ENCODE measurements at regions not wholly inside any gene's neighbourhood (a gene's known extent, or its start where the extent isn't known, plus 50 kb on each side); places are given as distances from the start of the nearest gene placed in this dataset.
"Not testable (repeated sequence)": the region's sequence is repeated elsewhere in the genome, so short reads cannot be mapped to it uniquely, and the experiment has no call there.

DNA sequence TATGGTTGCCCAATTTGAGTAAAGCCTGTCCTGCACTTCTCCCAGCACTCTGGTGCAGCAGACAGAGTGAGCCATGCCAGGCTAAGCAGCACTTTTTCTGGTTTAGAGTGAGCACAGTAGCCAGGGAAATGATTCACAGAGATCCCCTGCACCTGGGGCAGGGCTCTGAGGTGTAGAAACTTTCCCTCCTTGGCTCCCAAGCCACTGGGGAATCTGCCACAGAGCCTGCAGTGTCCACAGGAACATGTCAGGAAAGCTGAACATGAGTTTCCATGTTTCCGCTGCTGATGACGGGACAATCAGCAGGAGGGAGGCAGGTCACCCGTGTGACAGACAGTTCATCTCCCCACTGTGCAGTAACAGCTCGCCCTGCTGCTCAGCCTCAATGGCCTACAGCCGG is 429.9 kb upstream of the B3GAT1 start:
- no peak for ATAC-seq

GRCh38 chr11:134841411-134841810 is 429.4 kb upstream of the B3GAT1 start:
- ATAC-seq: no peak

DNA sequence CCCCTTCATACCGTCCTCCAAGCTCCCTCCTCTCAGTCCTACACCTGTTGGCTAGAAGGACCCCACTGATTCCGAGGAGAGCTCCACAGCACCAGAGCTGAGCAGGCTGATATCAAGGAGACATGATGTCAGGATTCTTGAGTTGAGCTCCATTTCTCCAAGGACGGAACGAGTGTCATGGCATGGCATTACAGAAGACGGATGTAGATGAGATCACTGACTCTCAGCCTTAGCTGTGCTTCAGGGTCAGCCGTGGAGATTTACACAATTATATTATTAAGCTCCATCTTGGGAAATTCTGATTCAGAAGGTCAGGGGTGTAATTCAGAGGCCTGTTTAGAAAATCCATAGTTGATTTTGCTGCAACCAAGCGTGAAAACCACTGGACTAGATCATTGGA is 428.9 kb upstream of the B3GAT1 start:
- no peak for ATAC-seq

DNA sequence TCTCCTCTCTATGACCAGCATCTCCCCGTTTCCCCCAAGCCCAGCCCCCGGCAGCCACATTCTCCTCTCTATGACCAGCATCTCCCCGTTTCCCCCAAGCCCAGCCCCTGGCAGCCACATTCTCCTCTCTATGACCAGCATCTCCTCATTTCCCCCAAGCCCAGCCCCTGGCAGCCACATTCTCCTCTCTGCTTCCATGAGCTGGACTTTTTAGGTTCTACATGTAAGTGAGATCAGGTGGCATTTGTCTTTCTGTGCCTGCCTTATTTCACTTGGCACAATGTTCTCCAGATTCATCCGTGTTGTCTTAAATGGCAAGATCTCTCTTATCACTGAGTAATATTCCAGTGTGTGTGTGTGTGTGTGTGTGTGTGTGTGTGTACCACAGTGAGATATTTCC is 428.1 kb upstream of the B3GAT1 start:
- ATAC-seq: not testable (repeated sequence)

DNA sequence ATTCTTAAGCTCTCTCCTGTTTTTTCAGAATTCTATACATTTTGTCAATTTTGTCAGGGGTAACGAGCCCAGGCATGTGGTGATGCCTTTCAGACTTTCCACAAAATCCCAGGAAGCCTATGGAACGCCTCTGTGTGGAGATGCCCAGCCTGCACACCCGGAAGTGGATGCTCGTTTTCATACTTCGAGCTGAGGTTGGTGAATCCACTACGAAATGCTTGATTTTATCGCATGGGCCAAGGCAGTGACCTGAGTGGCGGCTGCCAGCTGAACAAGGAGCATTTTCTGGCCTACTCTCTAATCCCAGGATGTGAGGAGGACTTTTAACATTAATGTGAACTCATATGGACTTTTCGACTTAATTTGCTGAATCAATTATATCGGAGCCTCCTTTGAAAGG is 426.7 kb upstream of the B3GAT1 start:
- ATAC-seq: no peak

GRCh38 chr11:134837887-134838232 is 425.8 kb upstream of the B3GAT1 start:
- ATAC-seq: no peak

DNA sequence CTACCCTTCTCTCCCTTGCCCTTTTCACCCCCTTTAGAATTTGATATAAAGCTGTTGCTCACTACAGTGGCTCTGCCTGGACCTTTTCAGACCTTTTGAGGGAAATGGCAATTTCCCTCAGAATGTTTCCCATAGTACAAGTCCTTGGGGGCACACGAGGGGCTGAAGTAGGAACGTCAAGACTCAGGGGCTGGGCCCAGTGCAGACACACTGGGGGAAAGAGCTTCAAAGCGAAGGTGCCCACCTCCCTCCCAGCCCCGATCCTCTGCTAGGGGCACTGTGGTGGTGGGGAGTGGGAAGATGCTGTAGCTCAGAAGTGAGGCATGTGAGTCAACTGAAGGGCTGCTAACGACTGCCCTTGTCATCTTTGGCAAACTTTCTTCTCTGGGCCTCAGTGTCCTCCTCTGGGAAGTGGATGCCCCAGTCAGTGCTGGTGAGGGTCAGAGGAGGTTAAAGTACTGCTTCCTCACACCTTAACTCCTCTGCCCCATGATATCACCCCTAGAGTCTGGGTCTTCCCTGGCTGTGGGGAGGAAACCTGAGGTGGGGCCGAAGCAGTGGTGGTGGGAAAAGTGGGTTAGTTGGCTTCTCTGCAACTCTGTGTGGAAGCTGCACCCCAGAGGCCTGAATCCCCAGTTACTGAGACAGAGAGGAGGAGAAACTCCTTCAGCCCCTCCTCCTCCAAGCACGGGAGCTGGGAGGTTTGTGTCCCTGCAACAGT is 425.3 kb upstream of the B3GAT1 start:
- no peak for ATAC-seq

GRCh38 chr11:134836561-134836960 is 424.5 kb upstream of the B3GAT1 start:
- ATAC-seq: no peak

DNA sequence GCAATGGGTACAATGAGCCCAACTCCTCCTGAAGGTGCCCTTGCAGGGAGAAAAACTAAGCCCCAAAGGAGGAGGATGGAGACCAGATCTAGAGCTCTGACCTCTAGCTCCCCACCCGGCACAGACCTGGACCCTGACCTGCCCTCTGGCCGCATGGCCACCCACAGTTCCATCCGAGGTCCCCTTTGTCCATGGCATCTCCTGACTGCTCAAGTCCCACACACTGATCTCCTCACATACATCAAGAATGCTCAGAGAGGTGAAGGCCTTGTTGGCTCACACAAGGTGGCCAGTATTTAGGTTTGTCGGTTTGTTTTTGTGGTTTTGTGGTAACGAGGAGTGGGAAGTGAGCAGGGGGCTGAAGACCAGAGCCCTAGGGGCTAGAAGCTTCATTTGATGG is 423.5 kb upstream of the B3GAT1 start:
- ATAC-seq: no peak

GRCh38 chr11:134830312-134830711 is 418.3 kb upstream of the B3GAT1 start:
- ATAC-seq: no peak

- ATAC-seq: no peak
These were observed 411.9 kb upstream of the B3GAT1 start for GRCh38 chr11:134823970-134824369.

DNA sequence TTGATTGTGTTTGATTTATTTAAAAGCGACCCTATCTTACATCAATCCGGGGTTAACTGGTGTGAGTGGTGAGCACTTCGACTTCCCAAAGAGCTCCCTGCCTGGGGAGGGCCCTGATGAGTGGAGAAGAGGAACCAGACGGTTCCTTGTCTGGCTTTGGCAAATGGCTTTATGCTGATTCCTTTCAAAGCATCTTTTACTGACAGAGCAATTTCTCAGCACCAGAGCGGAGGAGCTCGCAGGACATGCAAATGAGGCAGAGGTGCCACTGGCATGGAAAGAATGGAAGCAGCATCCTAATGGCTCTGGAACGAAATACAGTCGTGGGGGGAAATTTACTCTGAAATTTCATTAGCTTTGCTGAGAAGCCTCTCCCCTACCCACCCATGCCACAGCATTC is 410.9 kb upstream of the B3GAT1 start:
- ATAC-seq: no peak

DNA sequence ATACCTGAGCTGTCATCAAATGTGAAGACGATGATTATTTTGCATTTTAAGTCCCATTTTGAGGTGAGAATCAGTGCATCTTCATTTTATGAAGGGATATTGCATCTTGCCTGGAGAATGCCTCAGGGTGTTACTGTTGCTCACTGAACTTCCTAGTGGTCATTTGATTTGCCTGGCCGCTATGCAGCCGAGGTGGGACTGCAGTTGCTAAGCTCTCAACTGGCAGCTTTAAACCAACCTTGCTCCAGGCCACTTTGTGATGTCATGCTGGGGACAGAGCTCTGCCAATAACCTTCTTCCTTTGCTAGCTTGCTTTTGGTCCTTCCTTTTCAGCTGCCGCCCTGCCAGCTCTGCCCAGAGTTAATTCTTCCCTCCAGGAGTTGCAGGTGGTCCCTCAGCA is 409.4 kb upstream of the B3GAT1 start:
- no peak for ATAC-seq

DNA sequence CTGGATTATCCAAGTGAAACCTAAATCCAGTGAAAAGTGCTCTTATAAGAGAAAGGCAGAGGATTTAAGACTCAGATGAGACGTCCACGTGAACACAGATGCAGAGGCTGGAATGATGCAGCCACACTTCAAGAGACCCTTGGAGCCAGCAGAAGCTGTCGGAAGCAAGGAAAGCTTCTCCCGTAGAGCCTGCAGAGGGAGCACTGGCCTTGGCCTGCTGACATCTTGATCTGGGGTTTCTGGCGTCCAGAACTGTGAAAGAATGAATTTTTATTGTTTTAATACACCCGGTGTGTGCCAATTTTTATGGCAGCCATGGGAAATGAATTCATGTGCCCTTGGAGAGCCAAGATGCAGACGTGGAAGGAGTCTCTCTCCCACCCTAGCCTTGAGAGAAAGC is 407.0 kb upstream of the B3GAT1 start:
- ATAC-seq: no peak

- no peak for ATAC-seq
These were observed 406.5 kb upstream of the B3GAT1 start for GRCh38 chr11:134818516-134818915.

DNA sequence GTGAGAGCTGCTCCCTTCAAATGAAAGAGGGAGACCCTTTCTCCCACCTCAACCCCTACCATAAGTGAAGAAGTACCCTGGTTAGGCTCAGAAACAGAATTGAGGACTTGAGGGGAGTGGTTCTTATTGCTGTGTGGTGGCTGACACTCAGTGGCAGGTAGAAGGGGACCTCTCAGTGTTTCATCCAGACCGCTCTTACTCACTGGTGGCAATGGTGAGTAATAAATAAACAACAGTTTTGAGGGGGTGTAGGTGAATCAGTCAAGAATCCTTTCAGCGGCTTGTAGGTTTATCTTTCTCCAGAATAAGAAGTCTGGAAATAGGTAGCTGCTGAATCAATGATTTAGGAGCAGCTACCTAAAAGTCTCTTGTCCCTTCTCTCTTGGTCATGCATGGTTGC is 403.4 kb upstream of the B3GAT1 start:
- ATAC-seq: no peak

GRCh38 chr11:134807997-134808396 is 396.0 kb upstream of the B3GAT1 start:
- ATAC-seq: no peak

- no peak for ATAC-seq
These were observed 390.6 kb upstream of the B3GAT1 start for GRCh38 chr11:134802598-134802997.

DNA sequence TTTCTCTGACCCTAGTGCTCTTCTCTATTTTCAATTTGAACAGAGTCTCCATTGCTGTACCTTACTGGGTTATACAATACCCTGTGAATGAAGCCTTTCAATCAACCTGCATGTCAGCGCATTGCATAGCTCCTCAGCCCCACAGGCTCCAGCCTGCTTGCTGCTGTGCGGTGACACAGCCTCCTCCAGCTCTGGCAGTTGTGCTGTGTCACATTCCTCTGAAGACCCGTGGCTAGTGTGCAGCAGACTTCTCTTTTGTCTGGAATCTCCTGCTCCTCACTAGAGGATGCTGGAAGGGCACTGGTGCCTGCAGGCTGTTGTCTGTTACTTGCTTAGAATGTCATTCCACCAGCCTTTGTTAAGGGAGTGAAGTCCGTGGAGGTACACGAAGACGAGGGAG is 390.1 kb upstream of the B3GAT1 start:
- ATAC-seq: no peak

DNA sequence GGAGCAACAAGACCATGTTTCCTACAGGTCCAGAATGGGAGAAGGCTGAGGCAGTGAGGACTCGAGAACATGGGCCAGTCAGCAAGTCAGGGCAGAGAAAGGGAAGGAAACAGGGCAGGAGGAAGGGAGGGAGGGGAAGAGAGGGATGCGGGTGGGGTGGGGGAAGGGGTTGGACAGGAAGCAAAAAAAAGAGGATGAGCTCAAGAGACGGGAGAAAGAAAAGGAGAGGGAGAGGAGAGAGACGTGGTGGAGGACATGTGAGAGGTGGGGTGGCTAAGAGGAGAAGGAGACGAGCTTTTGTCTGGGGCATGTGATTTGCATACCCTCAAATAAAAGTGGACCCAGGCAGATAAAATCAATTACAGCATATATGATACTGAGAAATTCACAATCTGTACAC is 389.5 kb upstream of the B3GAT1 start:
- no peak for ATAC-seq

GRCh38 chr11:134800826-134801225 is 388.8 kb upstream of the B3GAT1 start:
- no peak for ATAC-seq

- no peak for ATAC-seq
These were observed 388.1 kb upstream of the B3GAT1 start for GRCh38 chr11:134800130-134800529.

GRCh38 chr11:134799386-134799785 is 387.3 kb upstream of the B3GAT1 start:
- no peak for ATAC-seq

DNA sequence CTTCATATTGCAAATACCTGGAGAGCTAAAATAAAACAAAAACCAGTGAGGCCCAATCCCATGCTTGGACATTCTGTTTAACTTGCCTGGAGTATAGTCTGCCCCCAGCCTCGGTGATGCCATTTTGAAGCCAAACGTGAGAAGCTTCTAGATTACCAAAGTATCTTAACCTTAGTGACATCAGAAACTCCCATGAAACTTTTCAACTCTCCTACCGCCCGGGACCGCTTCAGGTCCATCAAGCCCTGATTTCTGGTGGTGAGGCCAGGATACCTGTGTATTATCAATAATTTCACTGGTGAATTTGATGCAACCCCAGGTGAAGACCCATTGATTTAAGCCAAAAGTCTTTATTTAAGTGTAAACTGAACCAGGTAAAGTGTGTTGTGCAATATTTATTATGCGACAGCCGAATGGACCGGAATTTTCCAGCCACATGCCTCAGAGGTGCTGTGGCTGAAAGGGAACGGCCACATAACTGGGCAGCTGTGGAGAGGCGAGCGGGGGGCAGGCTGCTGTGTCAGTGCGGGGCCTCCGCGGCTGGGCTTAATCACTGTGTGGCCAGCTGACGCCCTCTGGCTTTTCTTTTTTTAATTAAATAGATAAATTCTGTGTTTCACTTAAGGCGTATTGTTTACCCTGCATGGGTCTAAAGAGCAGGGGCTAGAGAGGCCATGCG is 385.5 kb upstream of the B3GAT1 start:
- no peak for ATAC-seq

DNA sequence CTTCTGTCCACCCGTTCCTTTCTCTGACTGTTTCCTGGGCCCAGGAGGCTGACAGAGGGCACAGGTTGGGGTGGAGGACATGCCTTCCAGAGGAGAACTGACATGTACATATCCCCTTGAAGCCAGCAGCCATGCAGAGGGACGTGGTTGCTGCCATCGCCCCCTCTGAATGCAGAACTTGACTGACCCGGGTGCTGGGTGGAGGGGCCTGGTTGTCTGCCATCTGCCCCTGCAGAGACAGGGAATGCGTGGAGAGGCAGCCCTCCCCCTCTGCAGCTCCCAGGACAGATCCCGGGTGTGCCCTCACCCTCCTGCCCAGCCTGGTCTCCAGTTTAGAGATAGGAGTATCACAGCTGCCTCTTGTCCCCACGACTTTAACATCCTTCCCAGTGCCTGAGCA is 383.0 kb upstream of the B3GAT1 start:
- ATAC-seq: no peak
